ENCODE measurements at regions not wholly inside any gene's neighbourhood (a gene's known extent, or its start where the extent isn't known, plus 50 kb on each side); places are given as distances from the start of the nearest gene placed in this dataset.

GRCh38 chr19:29400917-29401711, 124.7 kb upstream of the VSTM2B start:
- DNase-seq = no peak

- DNase-seq = no peak
Observed at GRCh38 chr19:29401712-29402421, 123.9 kb upstream of the VSTM2B start.

- DNase-seq = no peak
Observed at GRCh38 chr19:29402563-29402962, 123.2 kb upstream of the VSTM2B start.

- no peak for DNase-seq
Observed at GRCh38 chr19:29404015-29404414, 121.8 kb upstream of the VSTM2B start.

- no peak for DNase-seq
Observed at GRCh38 chr19:29404951-29405727, 120.7 kb upstream of the VSTM2B start.

GRCh38 chr19:29405728-29405995, 120.1 kb upstream of the VSTM2B start:
- no peak for DNase-seq

- no peak for DNase-seq
Observed at GRCh38 chr19:29409076-29409862, 116.5 kb upstream of the VSTM2B start.

GRCh38 chr19:29410601-29411000, 115.2 kb upstream of the VSTM2B start:
- no peak for DNase-seq

GRCh38 chr19:29411113-29411581, 114.6 kb upstream of the VSTM2B start:
- DNase-seq = no peak

- no peak for DNase-seq
Observed at GRCh38 chr19:29413435-29413834, 112.4 kb upstream of the VSTM2B start.

- no peak for DNase-seq
Observed at GRCh38 chr19:29415507-29415906, 110.3 kb upstream of the VSTM2B start.

- no peak for DNase-seq
Observed at GRCh38 chr19:29417048-29417447, 108.7 kb upstream of the VSTM2B start.

GRCh38 chr19:29418201-29418600, 107.6 kb upstream of the VSTM2B start:
- DNase-seq = no peak

GRCh38 chr19:29420065-29420464, 105.7 kb upstream of the VSTM2B start:
- no peak for DNase-seq

- no peak for DNase-seq
Observed at GRCh38 chr19:29420482-29421195, 105.2 kb upstream of the VSTM2B start.

GRCh38 chr19:29421196-29421545, 104.6 kb upstream of the VSTM2B start:
- no peak for DNase-seq

- DNase-seq = no peak
Observed at GRCh38 chr19:29422047-29422446, 103.7 kb upstream of the VSTM2B start.

- no peak for DNase-seq
Observed at GRCh38 chr19:29422486-29423085, 103.2 kb upstream of the VSTM2B start.

GRCh38 chr19:29428071-29428470, 97.7 kb upstream of the VSTM2B start:
- no peak for DNase-seq

GRCh38 chr19:29429021-29429420, 96.8 kb upstream of the VSTM2B start:
- no peak for DNase-seq

GRCh38 chr19:29429581-29429980, 96.2 kb upstream of the VSTM2B start:
- DNase-seq = no peak

GRCh38 chr19:29431332-29431731, 94.5 kb upstream of the VSTM2B start:
- DNase-seq = no peak
